Glomerular endothelial cell (primary cell): ENCODE measurements at regions not wholly inside any gene's neighbourhood (a gene's known extent, or its start where the extent isn't known, plus 50 kb on each side); places are given as distances from the start of the nearest gene placed in this dataset.
A peak's percentile ranks its signal among the peaks of the same experiment; 100 is the strongest.
"Not testable (repeated sequence)": the region's sequence is repeated elsewhere in the genome, so short reads cannot be mapped to it uniquely, and the experiment has no call there.

ENCODE experiments used
- DNase-seq: peaks from one replicate; pipeline ENCODE4 v3.0.0-alpha.2; 2011; ENCODE audit warnings: low read depth, low spot score; ENCODE audit errors: extremely low read depth

GRCh38 chr3:65013053-65013452 is 325.3 kb upstream of the ADAMTS9 start:
- DNase-seq, result no peak

GRCh38 chr3:65006300-65006739 is 318.5 kb upstream of the ADAMTS9 start:
- no peak for DNase-seq

- DNase-seq, result no peak
Observed at GRCh38 chr3:65005486-65005885, 317.7 kb upstream of the ADAMTS9 start.

- DNase-seq, result no peak
Observed at GRCh38 chr3:65004795-65005295, 317.0 kb upstream of the ADAMTS9 start.

GRCh38 chr3:65004306-65004705 is 316.5 kb upstream of the ADAMTS9 start:
- no peak for DNase-seq

- not testable (repeated sequence) for DNase-seq
Observed at GRCh38 chr3:65001119-65001518, 313.3 kb upstream of the ADAMTS9 start.

- DNase-seq, result no peak
Observed at GRCh38 chr3:64998317-64998716, 310.5 kb upstream of the ADAMTS9 start.

GRCh38 chr3:64995857-64996551 is 308.2 kb upstream of the ADAMTS9 start:
- peak; percentile 66 for DNase-seq

- no peak for DNase-seq
Observed at GRCh38 chr3:64993781-64994180, 306.0 kb upstream of the ADAMTS9 start.

GRCh38 chr3:64992530-64993285 is 304.9 kb upstream of the ADAMTS9 start:
- DNase-seq, result no peak

GRCh38 chr3:64988188-64988587 is 300.4 kb upstream of the ADAMTS9 start:
- peak; percentile 54 for DNase-seq

GRCh38 chr3:64987726-64988125 is 299.9 kb upstream of the ADAMTS9 start:
- DNase-seq, result no peak

- no peak for DNase-seq
Observed at GRCh38 chr3:64985072-64985471, 297.3 kb upstream of the ADAMTS9 start.

GRCh38 chr3:64983583-64984359 is 296.0 kb upstream of the ADAMTS9 start:
- no peak for DNase-seq

GRCh38 chr3:64977308-64978100 is 289.7 kb upstream of the ADAMTS9 start:
- DNase-seq, result no peak

GRCh38 chr3:64976456-64976855 is 288.7 kb upstream of the ADAMTS9 start:
- DNase-seq, result no peak

GRCh38 chr3:64975147-64975546 is 287.3 kb upstream of the ADAMTS9 start:
- no peak for DNase-seq

- DNase-seq, result no peak
Observed at GRCh38 chr3:64974401-64974800, 286.6 kb upstream of the ADAMTS9 start.

GRCh38 chr3:64972793-64973192 is 285.0 kb upstream of the ADAMTS9 start:
- DNase-seq, result no peak

- no peak for DNase-seq
Observed at GRCh38 chr3:64971602-64972001, 283.8 kb upstream of the ADAMTS9 start.
